ENCODE measurements at regions not wholly inside any gene's neighbourhood (a gene's known extent, or its start where the extent isn't known, plus 50 kb on each side); places are given as distances from the start of the nearest gene placed in this dataset.
"Not testable (repeated sequence)": the region's sequence is repeated elsewhere in the genome, so short reads cannot be mapped to it uniquely, and the experiment has no call there.

GRCh38 chr1:188166654-188167053 lies 1337.9 kb downstream of the PLA2G4A start:
- DNase-seq (ENCODE audit: low spot score), result no peak

DNA sequence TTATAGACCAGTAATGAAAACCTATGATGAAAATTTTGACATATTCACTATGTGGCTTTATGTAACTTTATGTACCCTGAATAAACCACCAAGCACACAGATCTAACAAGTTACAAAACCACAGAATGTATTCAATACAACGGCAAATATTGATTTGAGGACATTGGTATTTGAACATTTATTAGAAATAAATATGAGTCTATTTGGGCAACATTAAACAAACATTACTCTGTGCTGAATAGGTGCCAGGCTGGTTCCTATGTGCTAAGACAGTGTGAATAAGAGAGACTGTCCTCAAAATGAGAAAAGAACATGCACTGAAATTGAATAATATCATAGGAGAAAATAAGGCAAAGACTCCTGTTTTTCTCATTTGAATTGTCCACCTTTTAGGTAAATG lies 1341.2 kb downstream of the PLA2G4A start:
- no peak for DNase-seq (ENCODE audit: low spot score)

- DNase-seq (ENCODE audit: low spot score), result no peak
Observed at GRCh38 chr1:188170411-188170810, 1341.7 kb downstream of the PLA2G4A start.

DNA sequence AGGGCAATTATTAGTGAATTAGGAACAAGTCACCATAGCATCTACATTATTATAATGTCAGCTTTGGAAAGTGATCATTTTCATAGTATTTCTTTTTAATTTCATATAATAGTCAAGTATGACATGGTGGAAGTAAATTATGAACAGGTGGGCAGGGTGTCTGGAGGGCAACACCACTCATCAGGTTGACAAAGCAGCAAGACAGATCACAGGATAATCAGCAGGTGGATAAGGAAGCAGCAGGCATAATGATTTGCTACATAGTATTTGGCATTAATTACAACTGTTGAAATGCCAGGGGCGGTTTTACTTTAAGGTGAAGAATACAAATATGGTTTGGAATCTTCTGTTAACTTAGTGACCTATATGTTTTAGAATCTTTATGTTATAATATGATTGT lies 1342.2 kb downstream of the PLA2G4A start:
- DNase-seq (ENCODE audit: low spot score), result no peak

GRCh38 chr1:188182063-188182462 lies 1353.3 kb downstream of the PLA2G4A start:
- not testable (repeated sequence) for DNase-seq (ENCODE audit: low spot score)

GRCh38 chr1:188188317-188188716 lies 1359.6 kb downstream of the PLA2G4A start:
- no peak for DNase-seq (ENCODE audit: low spot score)

DNA sequence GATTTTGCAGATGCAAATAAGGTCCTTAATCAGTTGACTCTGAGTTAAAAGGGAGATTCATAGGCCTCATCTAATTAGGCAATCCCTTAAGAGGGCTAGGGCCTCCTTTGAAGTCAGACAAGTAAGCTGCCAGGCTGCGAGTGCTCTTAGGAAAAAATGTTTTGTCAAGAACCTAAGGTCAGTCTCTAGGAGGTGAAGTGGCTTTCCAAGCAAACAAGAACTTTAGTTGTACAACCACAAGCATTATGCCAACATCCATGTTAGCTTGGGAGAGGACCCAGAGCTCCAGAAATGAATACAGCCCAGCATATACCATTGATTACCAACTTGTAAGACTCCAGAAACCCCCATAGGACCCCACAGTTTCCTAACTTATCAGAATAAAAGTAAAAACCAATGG lies 1366.2 kb downstream of the PLA2G4A start:
- DNase-seq (ENCODE audit: low spot score), result no peak

- DNase-seq (ENCODE audit: low spot score), result no peak
Observed at GRCh38 chr1:188218289-188218688, 1389.5 kb downstream of the PLA2G4A start.

- no peak for DNase-seq (ENCODE audit: low spot score)
Observed at GRCh38 chr1:188220051-188220450, 1391.3 kb downstream of the PLA2G4A start.

- no peak for DNase-seq (ENCODE audit: low spot score)
Observed at GRCh38 chr1:188224263-188224662, 1395.5 kb downstream of the PLA2G4A start.

DNA sequence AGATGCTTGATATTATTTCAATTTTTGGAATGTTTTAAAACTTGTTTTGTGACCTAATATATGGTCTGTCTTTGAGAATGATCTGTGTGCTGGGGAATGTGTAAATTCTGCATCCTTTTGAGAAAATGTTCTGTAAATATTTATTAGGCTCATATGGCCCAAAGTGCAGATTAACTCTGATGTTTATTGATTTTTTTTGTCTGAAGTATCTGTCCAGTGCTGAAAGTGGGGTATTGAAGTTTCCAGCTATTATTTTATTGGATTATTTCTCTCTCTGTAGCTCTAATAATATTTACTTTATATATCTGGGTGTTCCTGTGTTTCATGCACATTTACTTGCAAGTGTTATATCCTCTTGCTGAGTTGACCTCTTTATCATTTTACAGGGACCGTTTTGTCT lies 1397.2 kb downstream of the PLA2G4A start:
- no peak for DNase-seq (ENCODE audit: low spot score)

DNA sequence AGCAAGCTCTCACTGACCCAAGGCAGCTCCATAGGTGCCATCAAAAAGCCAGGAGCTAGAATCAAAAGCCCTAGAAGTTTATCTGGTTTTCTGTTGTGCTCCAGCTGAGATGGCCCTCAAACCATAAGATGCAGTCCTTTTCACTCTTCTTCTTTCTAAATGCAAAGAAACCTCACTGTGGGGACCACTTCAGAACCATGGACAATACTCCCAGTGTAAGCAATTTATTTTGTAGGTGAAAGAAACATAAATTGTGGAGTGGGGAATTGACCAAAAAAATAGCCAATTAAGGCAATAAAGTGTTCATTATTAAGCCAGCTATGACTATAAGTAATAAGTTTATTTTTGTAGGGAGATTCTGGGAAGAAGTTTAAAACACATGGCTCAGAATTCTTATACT lies 1399.9 kb downstream of the PLA2G4A start:
- no peak for DNase-seq (ENCODE audit: low spot score)

DNA sequence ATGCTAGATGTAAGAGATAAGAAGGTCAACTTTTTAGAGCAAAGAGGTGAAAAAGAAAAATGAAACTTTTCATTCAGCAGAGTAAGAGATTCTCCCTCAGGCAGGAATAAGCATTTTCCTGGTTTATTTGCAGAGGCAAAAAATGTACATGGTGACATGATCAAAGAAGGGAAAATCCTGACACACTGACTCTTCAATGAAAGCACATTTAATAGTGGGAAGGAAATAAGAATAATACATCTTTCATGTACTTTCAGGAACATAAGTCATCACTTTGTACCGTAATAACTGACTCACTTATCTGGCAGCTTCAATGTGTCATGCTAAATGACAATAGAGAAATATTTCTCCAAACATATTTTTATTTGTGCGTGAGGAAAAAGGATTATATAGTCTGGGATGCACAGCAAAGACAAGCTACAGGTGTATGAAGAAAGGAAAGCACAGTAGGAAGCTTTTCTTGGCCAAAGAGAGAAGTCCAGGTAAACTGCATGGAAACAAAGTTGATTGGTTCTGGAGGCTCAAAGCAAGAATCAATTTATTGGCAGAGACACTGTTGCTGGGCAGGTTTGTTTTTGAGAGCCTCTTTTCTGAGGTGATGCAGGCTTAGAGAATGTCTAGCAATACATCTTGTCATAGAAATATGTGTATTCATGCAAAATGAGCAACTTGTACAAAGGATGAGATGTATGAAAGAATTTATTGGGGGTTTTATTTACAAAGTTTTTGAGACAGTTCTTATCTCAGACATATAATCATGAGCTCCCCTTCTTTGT lies 1409.0 kb downstream of the PLA2G4A start:
- no peak for DNase-seq (ENCODE audit: low spot score)

- DNase-seq (ENCODE audit: low spot score), result no peak
Observed at GRCh38 chr1:188240772-188241406, 1412.1 kb downstream of the PLA2G4A start.

- DNase-seq (ENCODE audit: low spot score), result no peak
Observed at GRCh38 chr1:188241629-188242028, 1412.9 kb downstream of the PLA2G4A start.

- DNase-seq (ENCODE audit: low spot score), result no peak
Observed at GRCh38 chr1:188243456-188243855, 1414.7 kb downstream of the PLA2G4A start.

GRCh38 chr1:188244681-188245080 lies 1415.9 kb downstream of the PLA2G4A start:
- no peak for DNase-seq (ENCODE audit: low spot score)

- no peak for DNase-seq (ENCODE audit: low spot score)
Observed at GRCh38 chr1:188247255-188247654, 1418.5 kb downstream of the PLA2G4A start.

GRCh38 chr1:188249811-188250210 lies 1421.1 kb downstream of the PLA2G4A start:
- no peak for DNase-seq (ENCODE audit: low spot score)

- DNase-seq (ENCODE audit: low spot score), result no peak
Observed at GRCh38 chr1:188251036-188251435, 1422.3 kb downstream of the PLA2G4A start.

GRCh38 chr1:188261849-188262248 lies 1433.1 kb downstream of the PLA2G4A start:
- DNase-seq (ENCODE audit: low spot score), result no peak

DNA sequence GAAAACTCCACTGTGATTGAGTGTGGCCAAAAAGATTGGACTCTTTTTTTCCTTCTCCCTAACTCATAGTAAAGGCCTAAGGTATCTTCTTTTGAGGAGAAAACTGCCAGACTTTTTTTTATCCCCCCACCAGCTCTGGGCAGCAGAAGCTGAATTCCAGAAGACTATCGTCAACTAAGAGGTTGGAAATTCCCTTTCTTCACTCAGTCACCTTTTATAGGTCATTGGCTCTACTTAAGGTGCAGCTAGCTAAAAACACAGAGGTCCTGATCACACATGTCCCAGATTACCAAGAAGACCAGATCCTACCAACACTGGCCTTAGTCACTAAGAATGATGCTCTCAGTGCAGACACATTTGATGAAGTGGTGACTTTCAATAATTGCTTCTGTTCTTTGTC lies 1441.2 kb downstream of the PLA2G4A start:
- DNase-seq (ENCODE audit: low spot score), result no peak

- no peak for DNase-seq (ENCODE audit: low spot score)
Observed at GRCh38 chr1:188270497-188270896, 1441.7 kb downstream of the PLA2G4A start.

DNA sequence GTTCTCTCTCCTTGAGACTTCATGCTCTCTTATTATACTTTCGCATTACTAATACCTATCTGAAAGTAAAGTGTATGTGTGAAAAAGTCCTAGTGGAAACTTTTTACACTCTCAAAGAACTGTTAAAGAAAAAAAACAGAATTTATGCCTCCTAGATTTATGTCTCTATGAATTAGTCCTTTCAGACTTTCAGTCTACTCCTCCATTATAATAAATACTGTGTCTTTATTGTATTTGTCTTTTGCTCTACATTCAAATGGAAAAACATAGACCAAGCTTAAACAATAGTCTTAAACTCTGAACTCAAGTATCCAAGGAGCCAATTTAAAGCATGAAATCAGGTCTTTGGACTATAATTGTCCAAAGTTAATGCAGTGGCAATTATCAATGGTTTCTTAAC lies 1449.0 kb downstream of the PLA2G4A start:
- DNase-seq (ENCODE audit: low spot score), result no peak

All from SW480 (cell line).